ENCODE measurements at regions not wholly inside any gene's neighbourhood (a gene's known extent, or its start where the extent isn't known, plus 50 kb on each side); places are given as distances from the start of the nearest gene placed in this dataset.

GRCh38 chr17:77374170-77374936 lies 233.6 kb downstream of the SEC14L1 start:
- Histone ChIP-seq H3K36me3 (ENCODE audit: control insufficient read depth in 4 of 4, insufficient read depth in 3 of 4, low read depth in 1 of 4, low read length in 3 of 4) (no peaks in the 10 kb centered on the region), H3K9ac (ENCODE audit: low read depth in 1 of 2, low read length in 2 of 2) (peak overlapping the region in 1 of 2 donors; percentile 33), H3K9me3 (ENCODE audit: control insufficient read depth in 4 of 4, low read length in 3 of 4) (no peaks in the 10 kb centered on the region), H3K4me3 (ENCODE audit: low read depth in 1 of 3, low read length in 3 of 3) (peak overlapping the region; percentile 52 to 70 (median 58)), H3K27me3 (ENCODE audit: control insufficient read depth in 4 of 4, insufficient read depth in 4 of 4, low read length in 3 of 4) (no peaks in the 10 kb centered on the region), H3K4me1 (ENCODE audit: control insufficient read depth in 4 of 4, insufficient read depth in 4 of 4, low read length in 3 of 4) (peaks cover 40 to 85% (median 67%) of the 10 kb centered on the region in 4 donors), H3K27ac (ENCODE audit: low read depth in 1 of 2, low read length in 2 of 2) (peak overlapping the region; percentile 83 to 87)
- peak; percentile 71 for DNase-seq (ENCODE audit: low spot score)
- TF ChIP-seq YY1 (IDR thresholded peaks at IDR 0.05) (peak; percentile 79), RXRA (IDR thresholded peaks at IDR 0.05) (peak; percentile 46 to 49), RAD21 (IDR thresholded peaks at IDR 0.05) (peak in 1 of 2 donors; percentile 64), SP1 (IDR thresholded peaks at IDR 0.05) (peak; percentile 62)
- TF ChIP-seq, protein P1, sequence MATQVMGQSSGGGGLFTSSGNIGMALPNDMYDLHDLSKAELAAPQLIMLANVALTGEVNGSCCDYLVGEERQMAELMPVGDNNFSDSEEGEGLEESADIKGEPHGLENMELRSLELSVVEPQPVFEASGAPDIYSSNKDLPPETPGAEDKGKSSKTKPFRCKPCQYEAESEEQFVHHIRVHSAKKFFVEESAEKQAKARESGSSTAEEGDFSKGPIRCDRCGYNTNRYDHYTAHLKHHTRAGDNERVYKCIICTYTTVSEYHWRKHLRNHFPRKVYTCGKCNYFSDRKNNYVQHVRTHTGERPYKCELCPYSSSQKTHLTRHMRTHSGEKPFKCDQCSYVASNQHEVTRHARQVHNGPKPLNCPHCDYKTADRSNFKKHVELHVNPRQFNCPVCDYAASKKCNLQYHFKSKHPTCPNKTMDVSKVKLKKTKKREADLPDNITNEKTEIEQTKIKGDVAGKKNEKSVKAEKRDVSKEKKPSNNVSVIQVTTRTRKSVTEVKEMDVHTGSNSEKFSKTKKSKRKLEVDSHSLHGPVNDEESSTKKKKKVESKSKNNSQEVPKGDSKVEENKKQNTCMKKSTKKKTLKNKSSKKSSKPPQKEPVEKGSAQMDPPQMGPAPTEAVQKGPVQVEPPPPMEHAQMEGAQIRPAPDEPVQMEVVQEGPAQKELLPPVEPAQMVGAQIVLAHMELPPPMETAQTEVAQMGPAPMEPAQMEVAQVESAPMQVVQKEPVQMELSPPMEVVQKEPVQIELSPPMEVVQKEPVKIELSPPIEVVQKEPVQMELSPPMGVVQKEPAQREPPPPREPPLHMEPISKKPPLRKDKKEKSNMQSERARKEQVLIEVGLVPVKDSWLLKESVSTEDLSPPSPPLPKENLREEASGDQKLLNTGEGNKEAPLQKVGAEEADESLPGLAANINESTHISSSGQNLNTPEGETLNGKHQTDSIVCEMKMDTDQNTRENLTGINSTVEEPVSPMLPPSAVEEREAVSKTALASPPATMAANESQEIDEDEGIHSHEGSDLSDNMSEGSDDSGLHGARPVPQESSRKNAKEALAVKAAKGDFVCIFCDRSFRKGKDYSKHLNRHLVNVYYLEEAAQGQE (IDR thresholded peaks at IDR 0.05): no peak
- TF ChIP-seq, protein P2, sequence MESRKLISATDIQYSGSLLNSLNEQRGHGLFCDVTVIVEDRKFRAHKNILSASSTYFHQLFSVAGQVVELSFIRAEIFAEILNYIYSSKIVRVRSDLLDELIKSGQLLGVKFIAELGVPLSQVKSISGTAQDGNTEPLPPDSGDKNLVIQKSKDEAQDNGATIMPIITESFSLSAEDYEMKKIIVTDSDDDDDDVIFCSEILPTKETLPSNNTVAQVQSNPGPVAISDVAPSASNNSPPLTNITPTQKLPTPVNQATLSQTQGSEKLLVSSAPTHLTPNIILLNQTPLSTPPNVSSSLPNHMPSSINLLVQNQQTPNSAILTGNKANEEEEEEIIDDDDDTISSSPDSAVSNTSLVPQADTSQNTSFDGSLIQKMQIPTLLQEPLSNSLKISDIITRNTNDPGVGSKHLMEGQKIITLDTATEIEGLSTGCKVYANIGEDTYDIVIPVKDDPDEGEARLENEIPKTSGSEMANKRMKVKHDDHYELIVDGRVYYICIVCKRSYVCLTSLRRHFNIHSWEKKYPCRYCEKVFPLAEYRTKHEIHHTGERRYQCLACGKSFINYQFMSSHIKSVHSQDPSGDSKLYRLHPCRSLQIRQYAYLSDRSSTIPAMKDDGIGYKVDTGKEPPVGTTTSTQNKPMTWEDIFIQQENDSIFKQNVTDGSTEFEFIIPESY (IDR thresholded peaks at IDR 0.05): peak; percentile 9
- 15% methylated on average over 34 of the region's 34 CpGs for WGBS

- H3K27me3 ChIP-seq (ENCODE audit: control insufficient read depth in 4 of 4, insufficient read depth in 4 of 4, low read length in 3 of 4): no peaks in the 10 kb centered on the region
- H3K36me3 ChIP-seq (ENCODE audit: control insufficient read depth in 4 of 4, insufficient read depth in 3 of 4, low read depth in 1 of 4, low read length in 3 of 4): no peaks in the 10 kb centered on the region
- H3K4me1 ChIP-seq (ENCODE audit: control insufficient read depth in 4 of 4, insufficient read depth in 4 of 4, low read length in 3 of 4): peaks cover 40 to 85% (median 72%) of the 10 kb centered on the region in 4 donors
- H3K4me3 ChIP-seq (ENCODE audit: low read depth in 1 of 3, low read length in 3 of 3): no peak overlapping the region
- no peaks in the 10 kb centered on the region for H3K9me3 ChIP-seq (ENCODE audit: control insufficient read depth in 4 of 4, low read length in 3 of 4)
- WGBS: 80% methylated on average over 19 of the region's 19 CpGs
- peak overlapping the region; percentile 66 to 87 for H3K27ac ChIP-seq (ENCODE audit: low read depth in 1 of 2, low read length in 2 of 2)
- no peak for DNase-seq (ENCODE audit: low spot score)
- no peak overlapping the region for H3K9ac ChIP-seq (ENCODE audit: low read depth in 1 of 2, low read length in 2 of 2)
- TF ChIP-seq, protein P3, sequence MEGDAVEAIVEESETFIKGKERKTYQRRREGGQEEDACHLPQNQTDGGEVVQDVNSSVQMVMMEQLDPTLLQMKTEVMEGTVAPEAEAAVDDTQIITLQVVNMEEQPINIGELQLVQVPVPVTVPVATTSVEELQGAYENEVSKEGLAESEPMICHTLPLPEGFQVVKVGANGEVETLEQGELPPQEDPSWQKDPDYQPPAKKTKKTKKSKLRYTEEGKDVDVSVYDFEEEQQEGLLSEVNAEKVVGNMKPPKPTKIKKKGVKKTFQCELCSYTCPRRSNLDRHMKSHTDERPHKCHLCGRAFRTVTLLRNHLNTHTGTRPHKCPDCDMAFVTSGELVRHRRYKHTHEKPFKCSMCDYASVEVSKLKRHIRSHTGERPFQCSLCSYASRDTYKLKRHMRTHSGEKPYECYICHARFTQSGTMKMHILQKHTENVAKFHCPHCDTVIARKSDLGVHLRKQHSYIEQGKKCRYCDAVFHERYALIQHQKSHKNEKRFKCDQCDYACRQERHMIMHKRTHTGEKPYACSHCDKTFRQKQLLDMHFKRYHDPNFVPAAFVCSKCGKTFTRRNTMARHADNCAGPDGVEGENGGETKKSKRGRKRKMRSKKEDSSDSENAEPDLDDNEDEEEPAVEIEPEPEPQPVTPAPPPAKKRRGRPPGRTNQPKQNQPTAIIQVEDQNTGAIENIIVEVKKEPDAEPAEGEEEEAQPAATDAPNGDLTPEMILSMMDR (IDR thresholded peaks at IDR 0.05; ENCODE audit: low read depth, low read length, missing input control): no peak
- TF ChIP-seq SP1 (IDR thresholded peaks at IDR 0.05) (no peak), GABPA (IDR thresholded peaks at IDR 0.05 in 1 of 2, conservative IDR thresholded peaks at IDR 0.05 in 1 of 2) (no peak), JUND (IDR thresholded peaks at IDR 0.05) (no peak), EGR1 (IDR thresholded peaks at IDR 0.05; ENCODE audit: low read depth in 2 of 2) (no peak), RXRA (IDR thresholded peaks at IDR 0.05) (no peak), HNF4G (IDR thresholded peaks at IDR 0.05) (no peak), MAX (IDR thresholded peaks at IDR 0.05) (no peak), FOXA1 (IDR thresholded peaks at IDR 0.05) (no peak), NR2F2 (IDR thresholded peaks at IDR 0.05) (no peak), RAD21 (IDR thresholded peaks at IDR 0.05) (no peak)
- TF ChIP-seq, protein P2 (IDR thresholded peaks at IDR 0.05): no peak
- TF ChIP-seq, protein P4, sequence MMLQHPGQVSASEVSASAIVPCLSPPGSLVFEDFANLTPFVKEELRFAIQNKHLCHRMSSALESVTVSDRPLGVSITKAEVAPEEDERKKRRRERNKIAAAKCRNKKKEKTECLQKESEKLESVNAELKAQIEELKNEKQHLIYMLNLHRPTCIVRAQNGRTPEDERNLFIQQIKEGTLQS (IDR thresholded peaks at IDR 0.05): no peak
- TF ChIP-seq, protein P1 (IDR thresholded peaks at IDR 0.05): no peak
Observed at GRCh38 chr17:77375108-77375916, 234.5 kb downstream of the SEC14L1 start.

Measured in liver (tissue), 8 donors.